ENCODE measurements at regions not wholly inside any gene's neighbourhood (a gene's known extent, or its start where the extent isn't known, plus 50 kb on each side); places are given as distances from the start of the nearest gene placed in this dataset.

GRCh38 chr6:122548281-122548680 lies 61.9 kb upstream of the PKIB start:
- TF ChIP-seq CTCF (IDR thresholded peaks at IDR 0.05) (no peak), EP300 (IDR thresholded peaks at IDR 0.05) (no peak)

Measured in suprapubic skin (tissue), 3 donors.